HepG2 (cell line): ENCODE measurements at regions not wholly inside any gene's neighbourhood (a gene's known extent, or its start where the extent isn't known, plus 50 kb on each side); places are given as distances from the start of the nearest gene placed in this dataset.

Experiments
- ATAC-seq: fragments of 200-7000 bp; cut with Tn5 transposase; 3 replicates; pipeline ENCODE4 v1.9.1; 2020; ENCODE audit warnings: mild to moderate bottlenecking, moderate library complexity
- BruUV-seq: library from RNA; stranded (reverse); fragments of 400-500 nt; replicated peaks from 2 replicates; lab custom pipeline; 2021; lab: Mats Ljungman, UMichigan
- CTCF ChIA-PET: fragments of 300-600 bp; formaldehyde crosslinking; extraction: SDS; loops from one replicate; lab custom pipeline; 2021; ENCODE audit warnings: low total read pairs, inconsistent platforms, low intra/inter-chr PET ratio; lab: Yijun Ruan, JAX
- POLR2A ChIA-PET: fragments of 350-600 bp; sonication (Branson Sonifier 250); formaldehyde crosslinking; loops from one replicate; lab custom pipeline; 2020; ENCODE audit warnings: antibody characterized with exemption, inconsistent platforms; lab: Yijun Ruan, JAX
- DNase-seq: peaks from one replicate; pipeline ENCODE4 v3.0.0-alpha.2; 2015; ENCODE audit warnings: low spot score
- FAIRE-seq: peaks from 3 replicates; lab custom pipeline; 2011; peaks lifted over from hg19 to GRCh38; lab: Jason Lieb, UNC
- H2AFZ ChIP-seq: one replicate; pipeline ENCODE4 v1.6.1; 2011; ENCODE audit warnings: low read length, inconsistent platforms
- H3K27ac ChIP-seq: fragments of 300-600 bp; 3 replicates; pipeline ENCODE4 v1.8.0; 2011; ENCODE audit warnings: mixed run types, mild to moderate bottlenecking, mixed read lengths, low read length, inconsistent platforms; ENCODE audit not compliant: insufficient read depth; ENCODE audit errors: extremely low read length
- H3K27me3 ChIP-seq, 2 experiments: fragments of 200-600 bp in 1 of 2; 2 replicates in 1 of 2; 3 replicates in 1 of 2; pipeline versions ENCODE4 v1.6.0 to v1.8.0; 2011; ENCODE audit warnings: low read length in 2 of 2, mild to moderate bottlenecking in 2 of 2, moderate library complexity in 2 of 2, inconsistent platforms in 1 of 2; ENCODE audit not compliant: insufficient read depth in 2 of 2, control insufficient read depth in 1 of 2
- H3K36me3 ChIP-seq, 2 experiments: fragments of 200-600 bp in 1 of 2; replicated peaks in 1 of 2; 2 replicates in 1 of 2; 3 replicates in 1 of 2; pipeline versions ENCODE4 v1.5.1 to v1.8.0; 2011; ENCODE audit warnings: low read length in 2 of 2, inconsistent platforms in 1 of 2; ENCODE audit not compliant: insufficient read depth in 2 of 2, control insufficient read depth in 1 of 2
- H3K4me1 ChIP-seq: 2 replicates; pipeline ENCODE4 v1.5.1; 2012; ENCODE audit warnings: low read length, inconsistent platforms; ENCODE audit not compliant: insufficient read depth
- H3K4me2 ChIP-seq: 2 replicates; pipeline ENCODE4 v1.6.0; 2011; ENCODE audit warnings: low read depth, low read length, inconsistent platforms
- H3K4me3 ChIP-seq, 3 experiments: fragments of 200-600 bp in 1 of 3; sonication (generic), shearing (Covaris generic) in 1 of 3; replicated peaks in 1 of 3; 2 replicates each; pipeline ENCODE4 v1.5.1; 2011 to 2016; ENCODE audit warnings: low read length in 3 of 3, inconsistent platforms in 2 of 3, low read depth in 2 of 3, mild to moderate bottlenecking in 2 of 3, control low read depth in 1 of 3, mixed read lengths in 1 of 3; ENCODE audit not compliant: insufficient read depth in 1 of 3
- H3K79me2 ChIP-seq: one replicate; pipeline ENCODE4 v1.6.1; 2011; ENCODE audit warnings: low read length, inconsistent platforms; ENCODE audit not compliant: insufficient read depth
- H3K9ac ChIP-seq: 2 replicates; pipeline ENCODE4 v1.6.0; 2011; ENCODE audit warnings: mild to moderate bottlenecking, low read depth, low read length, inconsistent platforms; ENCODE audit not compliant: insufficient read depth
- H3K9me3 ChIP-seq: 2 replicates; pipeline ENCODE4 v1.5.1; 2012; ENCODE audit warnings: mild to moderate bottlenecking, low read length
- H4K20me1 ChIP-seq: 2 replicates; pipeline ENCODE4 v1.6.0; 2011; ENCODE audit warnings: inconsistent platforms, mild to moderate bottlenecking, low read length, moderate library complexity; ENCODE audit not compliant: insufficient read depth
- FOXK1 ChIP-seq: sonication (generic); formaldehyde crosslinking; IDR thresholded peaks from 2 replicates; pipeline ENCODE4 v1.4.0; 2020; ENCODE audit warnings: low read depth, missing genetic modification reagents, borderline replicate concordance
- FOXK2 ChIP-seq: fragments of 450-650 bp; IDR thresholded peaks from 2 replicates; pipeline ENCODE4 v1.6.1; 2016
- HCFC1 ChIP-seq: fragments of 150-350 bp; IDR thresholded peaks from 2 replicates; pipeline ENCODE4 v1.6.1; 2014; ENCODE audit warnings: low read depth, low read length
- HNRNPH1 ChIP-seq: fragments of 200-400 bp; formaldehyde crosslinking; optimal IDR thresholded peaks from 2 replicates; pipeline ENCODE3; 2017; ENCODE audit warnings: mild to moderate bottlenecking, low read depth, low read length
- MIXL1 ChIP-seq: IDR thresholded peaks from 2 replicates; pipeline ENCODE4 v1.6.1; 2016
- NFKB2 ChIP-seq: sonication (generic); formaldehyde crosslinking; IDR thresholded peaks from 2 replicates; pipeline ENCODE4 v1.4.0; 2020; ENCODE audit warnings: missing genetic modification reagents, borderline replicate concordance
- NFRKB ChIP-seq: fragments of 450-650 bp; IDR thresholded peaks from 2 replicates; pipeline ENCODE4 v1.6.1; 2017
- RORA ChIP-seq: sonication (generic); formaldehyde crosslinking; IDR thresholded peaks from 2 replicates; pipeline ENCODE4 v1.5.0; 2020; ENCODE audit warnings: mild to moderate bottlenecking, missing genetic modification reagents, moderate library complexity
- SNAPC5 ChIP-seq: sonication (generic); formaldehyde crosslinking; IDR thresholded peaks from 2 replicates; pipeline ENCODE4 v1.8.1; 2023; ENCODE audit warnings: mild to moderate bottlenecking, missing genetic modification reagents, borderline replicate concordance
- TCF12 ChIP-seq, 2 experiments: fragments of 450-650 bp in 1 of 2; sonication (generic) in 1 of 2; formaldehyde crosslinking in 1 of 2; IDR thresholded peaks; 2 replicates each; pipeline versions ENCODE4 v1.6.1 to v1.8.0; 2017 to 2022; ENCODE audit warnings: antibody characterized with exemption in 1 of 2, mild to moderate bottlenecking in 1 of 2, missing genetic modification reagents in 1 of 2, moderate library complexity in 1 of 2
- ZNF264 ChIP-seq: sonication (generic); formaldehyde crosslinking; IDR thresholded peaks from 2 replicates; pipeline ENCODE4 v1.4.0; 2020; ENCODE audit warnings: missing genetic modification reagents
- ZNF367 ChIP-seq: sonication (generic); formaldehyde crosslinking; IDR thresholded peaks from 2 replicates; pipeline ENCODE4 v1.4.0; 2020; ENCODE audit warnings: missing genetic modification reagents, borderline replicate concordance
- ZNF562 ChIP-seq: sonication (generic); formaldehyde crosslinking; IDR thresholded peaks from 2 replicates; pipeline ENCODE4 v1.8.0; 2022; ENCODE audit warnings: missing genetic modification reagents, borderline replicate concordance
- ZNF572 ChIP-seq: sonication (generic); formaldehyde crosslinking; IDR thresholded peaks from 2 replicates; pipeline ENCODE4 v1.5.1; 2020; ENCODE audit warnings: mild to moderate bottlenecking, missing genetic modification reagents
- ZNF749 ChIP-seq: sonication (generic); formaldehyde crosslinking; IDR thresholded peaks from 2 replicates; pipeline ENCODE4 v1.8.0; 2022; ENCODE audit warnings: mild to moderate bottlenecking, missing genetic modification reagents, moderate library complexity, borderline replicate concordance
- ZSCAN21 ChIP-seq: sonication (generic); formaldehyde crosslinking; IDR thresholded peaks from 2 replicates; pipeline ENCODE4 v1.8.0; 2022; ENCODE audit warnings: mild to moderate bottlenecking, missing genetic modification reagents, moderate library complexity, borderline replicate concordance
- WGBS: methylation state at CpG from one replicate; pipeline ENCODE4 v1.1.6; 2017; ENCODE audit warnings: low lambda C conversion rate; 5-methylcytosine and 5-hydroxymethylcytosine counted together
- in situ Hi-C: cut with HindIII; loops from 2 replicates; pipeline ENCODE4 v1.10.0; 2017; ENCODE audit warnings: low pct_unique_long_range_greater_than_20kb; ENCODE audit not compliant: extremely low pct_ligation_motif_present
- intact Hi-C: fragments of 100-400 bp; cut with micrococcal nuclease; formaldehyde crosslinking; loops from one replicate; pipeline ENCODE4 v1.10.0; 2022; ENCODE audit not compliant: unreplicated experiment
- TF ChIP-seq, protein P1 (sequence below): sonication (generic); formaldehyde crosslinking; conservative IDR thresholded peaks from 2 replicates; pipeline ENCODE4 v1.4.0; 2020; ENCODE audit warnings: missing genetic modification reagents
- TF ChIP-seq, protein P2 (sequence below): sonication (generic); formaldehyde crosslinking; conservative IDR thresholded peaks from 2 replicates; pipeline ENCODE4 v1.8.1; 2023; ENCODE audit warnings: missing genetic modification reagents

DNA sequence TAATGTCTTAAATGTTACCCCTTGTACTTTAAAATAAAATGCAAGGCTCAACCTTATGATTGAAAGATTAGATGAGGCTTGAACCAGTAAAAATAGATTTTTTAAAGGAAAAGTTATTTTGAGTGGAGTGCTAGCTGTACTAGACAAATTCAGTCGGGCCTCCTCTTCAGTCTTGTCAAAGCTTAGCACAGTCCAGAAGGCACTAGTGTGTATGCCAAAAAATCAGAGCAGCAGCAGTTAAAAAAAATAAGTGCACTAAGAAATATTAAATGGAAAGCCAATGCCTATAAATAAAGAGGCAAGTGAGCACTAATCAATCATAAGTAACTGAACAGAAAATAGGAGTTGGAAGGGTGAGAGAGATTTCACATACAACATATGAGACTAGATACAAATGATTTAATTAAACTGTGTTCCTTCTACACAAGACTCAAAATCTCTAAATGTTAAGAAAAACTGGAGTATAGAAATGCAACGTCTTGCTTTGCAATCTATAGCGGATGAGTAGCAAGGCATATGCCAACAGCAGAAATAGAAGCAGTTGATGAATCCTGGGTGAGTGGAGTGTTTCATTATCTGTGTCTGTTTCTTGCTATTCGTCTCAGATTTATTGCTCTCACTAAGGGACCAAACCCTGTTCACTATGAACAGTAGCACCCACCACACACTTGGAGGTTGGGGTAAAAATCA lies 172.1 kb downstream of the ETNK1 start:
- ChIA-PET CTCF (no interaction called here), POLR2A (no interaction called here)
- no peak overlapping the region for H2AFZ ChIP-seq
- in situ Hi-C loops (no loop called here), intact Hi-C loops (no loop called here)
- no peak overlapping the region for H3K4me2 ChIP-seq
- no peaks in the 10 kb centered on the region for H3K9me3 ChIP-seq
- WGBS, result 15% methylated on average over 4 of the region's 4 CpGs
- H3K79me2 ChIP-seq, result no peaks in the 10 kb centered on the region
- no peaks in the 10 kb centered on the region for H3K27me3 ChIP-seq
- H3K4me3 ChIP-seq, result no peak overlapping the region
- no peaks in the 10 kb centered on the region for H4K20me1 ChIP-seq
- FAIRE-seq (no peak), ATAC-seq (no peak), DNase-seq (no peak)
- H3K27ac ChIP-seq, result no peak overlapping the region
- H3K36me3 ChIP-seq, result no peaks in the 10 kb centered on the region
- BruUV-seq, result no TSS peak
- H3K9ac ChIP-seq, result no peak overlapping the region
- TF ChIP-seq ZNF264, result no peak
- TF ChIP-seq MIXL1 (CRISPR knock-in tag), result no peak
- no peak for TF ChIP-seq FOXK1 (CRISPR knock-in tag)
- TF ChIP-seq, protein P1, sequence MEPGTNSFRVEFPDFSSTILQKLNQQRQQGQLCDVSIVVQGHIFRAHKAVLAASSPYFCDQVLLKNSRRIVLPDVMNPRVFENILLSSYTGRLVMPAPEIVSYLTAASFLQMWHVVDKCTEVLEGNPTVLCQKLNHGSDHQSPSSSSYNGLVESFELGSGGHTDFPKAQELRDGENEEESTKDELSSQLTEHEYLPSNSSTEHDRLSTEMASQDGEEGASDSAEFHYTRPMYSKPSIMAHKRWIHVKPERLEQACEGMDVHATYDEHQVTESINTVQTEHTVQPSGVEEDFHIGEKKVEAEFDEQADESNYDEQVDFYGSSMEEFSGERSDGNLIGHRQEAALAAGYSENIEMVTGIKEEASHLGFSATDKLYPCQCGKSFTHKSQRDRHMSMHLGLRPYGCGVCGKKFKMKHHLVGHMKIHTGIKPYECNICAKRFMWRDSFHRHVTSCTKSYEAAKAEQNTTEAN (CRISPR knock-in tag), result no peak
- no peak for TF ChIP-seq SNAPC5 (CRISPR knock-in tag)
- TF ChIP-seq HCFC1, result no peak
- TF ChIP-seq NFKB2, result no peak
- TF ChIP-seq ZNF749 (CRISPR knock-in tag), result no peak
- no peak for TF ChIP-seq ZNF562 (CRISPR knock-in tag)
- TF ChIP-seq ZSCAN21 (CRISPR knock-in tag), result no peak
- TF ChIP-seq NFRKB, result no peak
- TF ChIP-seq ZNF572 (CRISPR knock-in tag), result no peak
- TF ChIP-seq TCF12 (IDR thresholded peaks at IDR 0.05), result no peak
- TF ChIP-seq TCF12 (CRISPR knock-in tag; IDR thresholded peaks at IDR 0.05), result no peak
- no peak for TF ChIP-seq HNRNPH1
- no peak for TF ChIP-seq ZNF367 (CRISPR knock-in tag)
- no peak for TF ChIP-seq FOXK2
- TF ChIP-seq, protein P2, sequence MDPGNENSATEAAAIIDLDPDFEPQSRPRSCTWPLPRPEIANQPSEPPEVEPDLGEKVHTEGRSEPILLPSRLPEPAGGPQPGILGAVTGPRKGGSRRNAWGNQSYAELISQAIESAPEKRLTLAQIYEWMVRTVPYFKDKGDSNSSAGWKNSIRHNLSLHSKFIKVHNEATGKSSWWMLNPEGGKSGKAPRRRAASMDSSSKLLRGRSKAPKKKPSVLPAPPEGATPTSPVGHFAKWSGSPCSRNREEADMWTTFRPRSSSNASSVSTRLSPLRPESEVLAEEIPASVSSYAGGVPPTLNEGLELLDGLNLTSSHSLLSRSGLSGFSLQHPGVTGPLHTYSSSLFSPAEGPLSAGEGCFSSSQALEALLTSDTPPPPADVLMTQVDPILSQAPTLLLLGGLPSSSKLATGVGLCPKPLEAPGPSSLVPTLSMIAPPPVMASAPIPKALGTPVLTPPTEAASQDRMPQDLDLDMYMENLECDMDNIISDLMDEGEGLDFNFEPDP (CRISPR knock-in tag), result no peak
- TF ChIP-seq RORA (CRISPR knock-in tag), result no peak
- no peaks in the 10 kb centered on the region for H3K4me1 ChIP-seq
